GM19467 (cell line): ENCODE measurements at regions not wholly inside any gene's neighbourhood (a gene's known extent, or its start where the extent isn't known, plus 50 kb on each side); places are given as distances from the start of the nearest gene placed in this dataset.
"Not testable (repeated sequence)": the region's sequence is repeated elsewhere in the genome, so short reads cannot be mapped to it uniquely, and the experiment has no call there.

Source experiments
- ATAC-seq: cut with Tn5 transposase; IDR thresholded peaks from one replicate; pipeline ENCODE4 v1.9.1; 2021; ENCODE audit warnings: mild to moderate bottlenecking, moderate library complexity; ENCODE audit not compliant: unreplicated experiment

DNA sequence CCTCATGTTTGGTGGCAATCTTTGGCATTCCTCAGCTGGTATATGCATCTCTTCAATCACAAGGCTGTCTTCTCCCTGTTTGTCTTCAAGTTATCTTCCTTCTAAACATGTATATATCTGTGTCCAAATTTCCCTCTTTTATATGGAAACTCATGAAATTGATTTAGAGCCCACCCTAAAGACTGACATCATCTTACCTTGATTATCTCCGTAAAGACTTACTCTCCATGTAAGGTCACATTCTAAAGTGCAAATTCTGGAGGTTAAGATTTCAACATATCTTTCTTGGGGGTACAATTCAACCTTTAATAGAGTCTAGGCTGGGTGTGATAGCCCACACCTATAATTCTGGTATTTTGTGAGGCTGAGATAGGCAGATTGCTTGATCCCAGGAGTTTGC, 215.8 kb upstream of the LRRC4C start:
- ATAC-seq, result no peak

DNA sequence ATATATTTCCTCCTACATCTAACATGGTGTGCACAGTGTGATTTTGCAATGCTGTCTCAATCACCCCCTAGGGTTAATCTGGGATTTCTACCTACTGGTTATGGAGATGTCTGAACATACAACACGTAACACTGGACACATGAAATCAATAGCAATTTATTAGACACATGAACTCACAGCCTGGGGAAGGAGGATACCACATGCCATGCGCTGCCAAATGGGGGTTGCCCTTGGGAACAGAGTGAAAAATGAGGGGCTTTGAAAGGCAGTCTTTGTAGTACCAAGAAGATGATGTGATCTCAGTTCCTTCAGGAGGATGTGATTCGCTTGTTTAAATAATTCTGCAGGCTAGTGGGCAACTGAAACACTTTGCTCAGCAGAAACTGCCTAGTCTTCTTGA, 253.6 kb upstream of the LRRC4C start:
- ATAC-seq, result no peak

DNA sequence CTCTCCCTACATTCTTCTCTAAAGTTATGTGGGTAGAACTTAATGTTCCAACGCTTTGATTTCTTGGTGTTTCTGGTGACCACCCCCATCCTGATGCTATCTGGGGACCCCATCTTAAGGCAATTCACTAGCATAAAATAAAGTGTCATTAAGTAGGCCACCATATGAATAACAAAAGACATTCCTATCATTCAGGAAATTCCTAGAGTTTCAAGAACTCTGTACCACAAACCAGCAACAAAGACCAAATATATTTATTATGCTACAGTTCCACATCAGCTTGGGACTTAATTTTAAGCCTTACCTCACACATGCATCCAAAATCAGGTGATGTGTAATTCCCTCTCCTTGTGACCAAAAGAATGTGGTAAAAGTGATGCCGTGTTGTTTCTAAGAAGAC, 254.6 kb upstream of the LRRC4C start:
- no peak for ATAC-seq

DNA sequence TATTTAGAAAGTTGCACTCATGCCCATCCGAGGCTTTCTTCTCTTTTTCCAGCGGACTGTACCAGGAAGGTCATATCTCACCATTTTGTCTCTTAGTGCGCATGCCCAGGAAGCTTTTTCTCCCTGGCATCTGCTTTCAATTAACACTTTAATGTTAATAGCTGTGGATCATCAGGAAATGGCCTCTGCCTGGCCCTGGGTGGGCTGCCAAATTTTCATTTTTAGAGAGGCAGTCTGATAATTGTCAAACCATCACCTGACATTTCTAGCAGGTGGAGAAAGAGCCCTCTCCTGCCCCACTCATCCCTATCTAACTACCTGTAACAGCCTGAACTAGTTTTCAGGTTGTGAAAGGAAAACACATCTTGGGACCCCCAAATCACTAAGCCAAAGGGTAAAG, 257.4 kb upstream of the LRRC4C start:
- ATAC-seq, result no peak

DNA sequence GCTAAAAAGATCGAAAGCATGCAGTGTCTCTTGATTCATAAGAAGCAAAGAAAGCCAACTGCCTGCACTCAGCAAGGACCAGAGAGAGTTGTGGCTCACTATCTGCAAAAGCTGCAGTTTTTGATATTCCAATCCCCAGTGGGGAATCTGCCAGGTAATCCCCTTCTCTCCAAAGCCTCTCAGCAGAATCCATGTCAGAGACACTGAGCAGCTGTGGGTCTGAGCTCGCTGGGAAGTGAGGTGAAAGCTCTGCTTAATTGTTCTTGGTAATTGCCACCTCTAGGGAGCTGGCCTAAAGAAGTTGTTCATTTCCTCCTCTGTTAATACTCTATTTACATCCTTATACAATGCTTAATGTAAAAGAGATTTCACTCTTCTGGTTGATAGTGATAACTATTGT, 261.3 kb upstream of the LRRC4C start:
- no peak for ATAC-seq

DNA sequence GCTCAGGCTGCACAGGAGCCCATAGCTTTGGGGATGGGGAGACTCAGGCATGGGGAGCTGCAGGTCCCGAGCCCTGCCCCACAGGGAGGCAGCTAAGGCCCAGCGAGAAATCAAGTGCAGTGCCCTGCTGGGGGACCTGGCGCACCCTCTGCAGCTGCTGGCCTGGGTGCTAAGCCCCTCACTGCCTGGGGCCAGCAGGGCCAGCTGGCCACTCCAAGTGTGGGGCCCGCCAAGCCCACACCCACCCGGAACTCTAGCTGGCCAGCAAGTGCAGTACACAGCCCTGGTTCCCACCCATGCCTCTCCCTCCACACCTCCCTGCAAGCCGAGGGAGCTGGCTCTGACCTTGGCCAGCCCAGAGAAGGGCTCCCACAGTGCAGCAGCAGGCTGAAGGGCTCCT, 268.7 kb upstream of the LRRC4C start:
- not testable (repeated sequence) for ATAC-seq

DNA sequence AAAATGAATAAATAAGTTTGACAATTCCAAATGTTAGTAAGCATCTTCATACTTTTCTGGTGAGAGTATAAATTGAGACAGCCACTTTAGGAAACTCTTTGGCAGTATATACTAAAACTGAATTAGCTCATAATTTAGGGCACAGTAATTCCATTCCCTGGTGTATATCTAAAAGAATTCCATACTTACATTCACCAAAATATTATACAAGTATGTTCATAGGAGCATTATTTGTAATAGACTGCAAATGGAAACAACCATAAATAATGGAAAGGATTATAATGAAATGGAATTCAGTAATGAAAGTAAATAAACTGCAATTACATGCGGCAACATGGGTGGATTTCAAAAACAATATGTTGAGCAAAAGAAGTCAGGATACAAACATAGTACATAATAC, 315.8 kb upstream of the LRRC4C start:
- no peak for ATAC-seq

DNA sequence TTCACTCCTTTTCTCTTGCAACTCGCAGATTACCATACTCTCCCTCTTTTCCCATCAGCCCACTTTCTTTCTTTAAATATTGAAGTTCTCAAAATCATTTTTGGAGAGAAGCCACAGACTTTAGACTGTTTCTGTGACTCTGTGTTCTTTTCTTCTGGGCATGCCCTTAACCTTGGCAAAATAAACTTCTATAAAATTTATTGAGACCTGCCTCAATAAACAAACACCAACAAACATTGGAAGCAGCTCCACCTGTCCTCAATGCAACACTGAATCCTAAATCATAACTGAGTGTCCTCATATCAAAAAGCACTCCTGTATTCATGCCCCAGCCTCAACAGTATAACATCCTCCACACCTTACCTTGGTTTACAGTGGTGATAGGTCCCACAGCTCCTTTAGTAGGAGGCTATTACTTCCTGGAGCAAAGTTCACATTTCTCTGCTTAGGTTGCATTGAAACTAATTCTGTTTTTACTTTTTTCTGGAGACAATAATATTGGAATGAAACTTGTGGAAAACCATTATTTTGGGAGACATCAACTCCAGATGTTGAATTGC, 320.0 kb upstream of the LRRC4C start:
- no peak for ATAC-seq

DNA sequence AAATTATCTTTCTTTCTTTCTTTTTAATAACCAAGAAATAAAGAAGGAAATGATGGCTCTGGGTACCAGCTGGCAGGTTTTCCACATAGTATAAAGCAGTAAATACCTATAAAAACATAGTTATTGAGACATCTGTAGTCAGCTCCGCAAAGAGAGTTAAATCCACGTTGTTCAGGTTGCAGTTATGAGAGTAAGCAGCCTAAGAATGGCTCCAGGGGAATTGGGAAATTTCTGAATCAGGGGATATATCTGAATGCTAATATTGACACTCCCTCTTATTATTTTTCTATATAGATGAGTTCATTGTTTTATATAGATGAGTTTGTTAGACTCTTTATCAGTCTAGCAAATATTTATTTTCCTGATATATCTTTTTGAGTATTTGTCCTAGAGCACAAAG, 322.0 kb upstream of the LRRC4C start:
- no peak for ATAC-seq

DNA sequence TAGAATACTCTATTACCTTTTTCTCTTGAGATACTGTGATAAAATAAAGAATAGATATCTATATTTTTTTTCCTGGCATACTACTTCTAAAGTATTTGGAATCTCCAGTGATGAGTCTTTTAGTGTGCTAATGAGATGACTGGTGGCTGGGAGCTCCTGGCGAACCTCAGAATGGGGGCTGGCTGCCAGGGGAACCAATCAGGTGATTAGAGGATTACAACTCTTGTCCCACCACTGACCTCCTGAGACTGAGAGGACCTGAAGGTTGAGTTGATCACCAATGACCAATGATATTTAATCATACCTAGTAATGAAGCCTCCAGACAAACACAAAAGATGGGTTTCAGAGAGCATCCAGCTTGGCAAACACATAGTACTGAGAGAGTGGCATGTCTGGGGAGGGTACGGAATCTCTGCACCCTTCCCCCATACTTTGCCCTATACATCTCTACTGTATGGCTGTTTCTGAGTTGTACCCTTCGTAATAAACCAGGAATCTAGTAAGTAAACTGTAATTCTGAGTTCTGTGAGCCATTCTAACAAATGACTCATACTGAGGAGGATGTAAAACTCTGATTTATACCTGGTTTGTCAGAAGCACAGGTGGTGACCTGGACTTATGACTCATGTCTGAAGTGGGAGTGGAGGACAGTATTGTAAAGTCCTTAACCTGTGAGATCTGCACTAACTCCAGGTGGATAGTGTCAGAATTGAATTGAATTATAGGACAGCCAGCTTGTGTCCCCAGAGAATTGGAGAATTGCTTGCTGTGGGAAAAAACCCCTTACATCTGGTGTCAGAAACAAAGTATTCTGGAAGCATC, 325.3 kb upstream of the LRRC4C start:
- ATAC-seq, result no peak

DNA sequence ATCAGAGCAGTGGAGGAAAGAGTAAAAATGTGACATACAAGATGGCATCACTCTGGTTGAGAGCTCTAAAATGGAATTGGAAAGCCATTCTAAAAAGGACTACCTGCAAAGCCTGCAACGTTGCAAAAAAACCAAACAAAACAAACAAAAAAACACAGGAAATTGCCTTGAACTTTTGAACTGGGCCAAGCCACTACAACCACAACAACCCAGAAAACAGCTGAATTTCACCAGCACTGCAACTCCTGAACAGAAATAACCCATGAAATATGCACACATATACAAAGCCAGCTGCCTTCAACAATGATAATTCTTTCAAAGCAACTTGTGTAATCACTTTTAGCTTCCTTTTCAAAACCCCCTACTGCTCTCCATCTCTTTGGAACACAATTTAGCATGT, 326.6 kb upstream of the LRRC4C start:
- ATAC-seq, result no peak

DNA sequence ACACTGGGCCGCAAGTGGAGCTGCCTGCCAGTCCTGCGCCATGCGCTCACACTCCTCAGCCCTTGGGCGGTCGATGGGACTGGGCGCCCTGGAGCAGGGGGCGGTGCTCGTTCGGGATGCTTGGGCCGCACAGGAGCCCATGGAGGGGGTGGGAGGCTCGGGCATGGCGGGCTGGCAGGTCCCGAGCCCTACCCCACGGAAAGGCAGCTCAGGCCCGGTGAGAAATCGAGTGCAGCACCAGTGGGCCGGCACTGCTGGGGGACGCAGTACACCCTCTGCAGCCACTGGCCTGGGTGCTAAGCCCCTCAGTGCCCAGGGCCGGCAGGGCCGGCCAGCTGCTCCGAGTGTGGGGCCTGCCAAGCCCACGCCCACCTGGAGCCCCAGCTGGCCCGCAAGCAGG, 328.7 kb upstream of the LRRC4C start:
- no peak for ATAC-seq

DNA sequence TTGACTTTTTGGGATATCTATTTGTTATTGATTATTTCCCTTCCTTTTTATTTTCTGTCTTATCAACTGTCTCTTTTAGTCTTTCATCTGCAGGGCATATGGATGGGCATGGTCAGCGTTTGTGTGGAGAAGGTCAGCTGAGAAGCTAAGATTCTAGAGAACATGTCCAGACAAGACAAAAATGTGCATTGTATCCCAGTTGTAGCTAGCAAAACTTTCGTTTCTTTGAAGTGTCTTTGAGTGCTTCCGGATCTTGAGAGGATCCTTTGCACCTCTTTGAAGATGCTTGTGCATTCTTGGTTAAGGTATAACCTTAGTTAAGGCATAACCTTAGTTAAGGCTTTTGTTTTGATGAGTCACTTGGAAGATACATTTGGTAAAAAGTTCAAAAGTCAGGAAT, 329.9 kb upstream of the LRRC4C start:
- no peak for ATAC-seq

DNA sequence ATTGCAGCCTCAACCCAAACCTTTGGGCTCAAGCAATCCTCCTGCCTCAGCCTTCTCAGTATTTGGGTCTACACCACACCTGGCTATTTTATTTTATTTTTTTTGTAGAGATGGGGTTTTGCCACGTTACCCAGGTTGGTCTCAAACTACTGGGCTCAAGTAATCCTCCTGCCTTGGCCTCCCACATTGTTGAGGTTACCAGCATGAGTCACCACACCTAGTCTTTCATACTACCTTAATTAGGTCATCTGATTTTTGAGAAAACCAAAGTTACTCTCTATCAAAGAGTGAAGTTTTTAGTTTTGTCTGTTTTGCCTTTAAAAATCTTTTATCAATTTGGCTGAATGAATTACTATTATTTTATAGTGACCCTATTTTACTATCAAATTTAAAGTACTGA, 335.6 kb upstream of the LRRC4C start:
- no peak for ATAC-seq

DNA sequence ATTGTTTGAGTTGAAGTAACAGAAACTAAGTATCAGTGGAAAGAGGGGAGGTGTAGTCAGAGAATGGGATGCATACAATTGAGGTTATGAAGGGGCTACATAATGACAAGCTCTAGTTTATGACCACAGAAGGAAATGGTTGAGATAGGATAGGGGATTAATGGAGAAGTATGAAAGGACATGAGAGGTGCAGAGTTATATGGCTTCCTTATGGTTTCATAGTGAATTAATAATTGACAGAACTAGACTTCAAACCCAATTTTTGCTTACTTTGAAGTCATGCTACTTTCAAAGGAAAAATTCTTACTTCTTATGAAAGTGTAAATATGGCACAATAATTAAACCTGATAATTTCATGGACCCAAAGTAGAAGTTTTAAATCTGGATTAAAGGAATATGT, 340.3 kb upstream of the LRRC4C start:
- no peak for ATAC-seq

DNA sequence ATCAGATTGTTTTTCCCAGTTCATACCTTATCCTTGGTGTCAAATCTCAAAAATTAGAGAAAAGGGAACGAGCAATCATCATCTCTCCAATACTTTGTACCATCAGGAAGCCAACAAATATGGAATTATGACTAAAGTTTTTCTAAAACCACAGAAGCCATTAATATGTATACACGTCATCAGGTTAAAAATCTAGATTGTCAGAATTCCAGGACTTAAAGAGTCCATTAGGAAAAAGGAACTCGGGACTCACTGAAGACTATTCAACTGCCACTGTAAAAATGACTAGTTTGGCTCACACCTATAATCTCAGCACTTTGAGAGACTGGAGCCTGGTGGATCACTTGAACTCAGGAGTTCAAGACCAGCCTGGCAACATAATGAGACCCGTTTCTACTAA, 344.4 kb upstream of the LRRC4C start:
- ATAC-seq, result no peak

DNA sequence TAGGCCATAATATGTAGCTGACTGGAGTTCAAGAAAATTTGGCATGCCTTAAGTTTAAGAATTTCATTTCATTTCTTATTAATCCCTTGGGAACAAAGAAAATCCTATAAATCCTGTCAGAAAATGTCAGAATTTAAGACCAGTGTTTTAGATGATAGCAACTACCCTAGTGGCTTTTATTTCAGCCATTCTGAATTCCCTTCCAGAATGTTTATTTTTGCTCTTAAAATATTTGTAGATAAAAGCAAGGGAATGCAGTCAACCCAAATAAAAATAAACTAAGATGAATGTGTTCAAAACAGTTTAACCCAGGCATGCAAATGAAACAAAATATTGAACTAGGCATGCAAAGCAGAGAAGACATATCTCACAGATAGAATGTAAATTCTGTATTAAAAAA, 356.9 kb upstream of the LRRC4C start:
- ATAC-seq, result no peak

DNA sequence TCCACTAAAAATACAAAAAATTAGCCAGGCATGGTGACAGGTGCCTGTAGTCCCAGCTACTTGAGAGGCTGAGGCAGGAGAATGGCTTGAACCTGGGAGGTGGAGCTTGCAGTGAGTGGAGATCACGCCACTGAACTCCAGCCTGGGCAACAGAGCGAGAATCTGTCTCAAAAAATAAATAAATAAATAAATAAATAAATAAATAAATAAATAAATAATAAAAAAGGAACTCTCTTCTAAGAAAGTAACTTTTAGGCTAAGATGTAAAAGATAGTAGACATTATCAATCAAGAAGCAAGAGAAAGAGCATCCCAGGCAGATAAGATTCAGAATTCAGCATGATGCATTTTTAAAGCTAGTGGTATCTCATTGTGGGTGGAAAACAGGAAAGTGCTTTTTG, 364.8 kb upstream of the LRRC4C start:
- ATAC-seq, result not testable (repeated sequence)

DNA sequence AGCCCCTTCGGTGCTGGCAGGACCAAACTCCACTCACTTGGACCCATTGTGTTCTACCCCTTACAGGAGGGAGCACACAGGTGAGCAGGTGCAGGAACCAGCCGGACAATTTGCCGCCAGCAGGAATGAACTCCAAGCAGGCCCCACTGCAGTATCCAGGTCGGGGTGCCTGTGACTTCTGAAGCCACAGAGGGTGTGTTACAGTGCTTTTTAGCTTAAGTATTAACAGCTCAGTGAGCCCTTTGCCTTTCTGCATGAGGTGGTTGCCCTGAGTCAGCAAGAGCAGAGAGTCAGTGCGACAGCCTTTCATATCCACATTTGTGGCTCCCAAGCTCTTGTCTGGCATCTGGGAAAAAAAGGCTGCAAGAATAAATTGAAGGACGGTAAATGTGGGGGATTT, 366.6 kb upstream of the LRRC4C start:
- no peak for ATAC-seq

DNA sequence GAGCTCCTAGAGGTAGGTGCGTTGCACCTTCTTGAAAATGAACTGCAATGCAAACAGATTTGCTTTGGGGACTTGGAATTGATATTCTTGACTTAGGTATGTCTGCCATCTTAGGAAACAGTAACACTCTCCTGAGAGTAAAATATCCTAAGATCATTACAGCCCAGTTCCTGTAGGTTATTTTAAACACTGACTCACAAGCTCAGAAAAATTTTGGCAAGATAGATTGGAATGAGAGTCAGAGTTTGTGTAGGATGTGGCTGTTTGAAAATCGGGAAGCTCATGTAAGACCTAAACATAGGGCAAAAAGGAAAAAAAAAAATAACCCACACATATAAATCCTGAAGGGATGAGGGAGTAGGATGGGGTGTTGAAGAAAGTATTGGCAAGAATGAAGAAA, 377.0 kb upstream of the LRRC4C start:
- ATAC-seq, result no peak

DNA sequence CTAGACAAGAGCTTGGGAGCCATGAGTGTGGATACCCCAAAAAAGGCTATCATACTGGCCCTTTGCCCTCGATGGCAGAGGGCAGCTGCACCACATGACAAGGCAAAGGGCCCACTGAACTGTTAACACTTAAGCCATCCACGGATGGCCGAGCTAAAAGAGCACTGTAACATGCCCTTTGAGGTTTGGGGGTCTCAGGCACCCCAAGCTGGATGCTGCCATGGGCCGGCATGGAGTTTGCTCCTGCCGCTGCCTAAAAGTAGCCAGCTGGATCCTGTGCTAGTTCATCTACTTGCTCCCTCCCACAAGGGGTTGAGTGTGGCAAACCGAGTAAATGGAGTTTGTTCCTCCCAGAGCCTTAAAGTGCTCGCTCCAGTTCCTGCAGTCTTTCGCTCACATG, 383.2 kb upstream of the LRRC4C start:
- ATAC-seq, result no peak

DNA sequence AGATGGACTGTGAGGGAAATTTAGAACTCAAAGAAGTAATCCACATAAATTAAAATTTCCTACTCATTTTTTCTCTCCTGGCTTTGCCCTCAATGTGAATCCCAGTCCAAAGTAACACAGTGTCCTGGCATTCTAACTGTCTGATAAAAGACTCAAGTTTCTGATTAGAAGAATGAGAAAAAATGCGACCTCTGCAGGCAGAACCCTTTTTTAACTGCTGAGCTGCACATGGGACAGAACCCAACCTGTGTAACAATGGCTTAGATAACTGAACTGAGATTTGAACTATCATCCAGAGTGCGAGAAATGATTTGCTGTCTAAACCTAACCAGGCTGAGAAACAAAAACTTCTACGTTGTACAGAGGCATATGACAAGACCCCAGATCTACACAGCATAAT, 385.6 kb upstream of the LRRC4C start:
- no peak for ATAC-seq

DNA sequence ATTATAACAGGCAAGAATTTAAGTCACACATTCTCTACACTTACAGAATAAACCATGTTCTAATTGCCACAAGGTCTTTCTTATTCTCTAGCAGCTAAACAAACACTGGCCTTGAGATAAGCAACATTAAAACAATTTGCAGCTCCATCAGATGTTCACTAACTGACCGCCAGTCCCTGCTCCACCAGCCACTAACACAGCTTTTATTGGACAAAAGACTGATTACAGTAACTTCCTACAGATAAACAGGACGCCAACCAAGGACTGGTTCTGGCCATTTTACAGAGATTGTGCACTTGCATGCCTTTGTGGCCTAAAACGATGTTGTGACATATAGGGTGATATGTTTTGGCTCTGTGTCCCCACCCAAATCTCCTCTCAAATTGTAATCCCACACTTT, 388.9 kb upstream of the LRRC4C start:
- no peak for ATAC-seq
